IPS DF 19.7 (cell line): ENCODE measurements at regions not wholly inside any gene's neighbourhood (a gene's known extent, or its start where the extent isn't known, plus 50 kb on each side); places are given as distances from the start of the nearest gene placed in this dataset.

Source experiments
- DNase-seq: peaks from one replicate; pipeline ENCODE4 v3.0.0-alpha.2; 2013; ENCODE audit warnings: low read depth, low spot score

DNA sequence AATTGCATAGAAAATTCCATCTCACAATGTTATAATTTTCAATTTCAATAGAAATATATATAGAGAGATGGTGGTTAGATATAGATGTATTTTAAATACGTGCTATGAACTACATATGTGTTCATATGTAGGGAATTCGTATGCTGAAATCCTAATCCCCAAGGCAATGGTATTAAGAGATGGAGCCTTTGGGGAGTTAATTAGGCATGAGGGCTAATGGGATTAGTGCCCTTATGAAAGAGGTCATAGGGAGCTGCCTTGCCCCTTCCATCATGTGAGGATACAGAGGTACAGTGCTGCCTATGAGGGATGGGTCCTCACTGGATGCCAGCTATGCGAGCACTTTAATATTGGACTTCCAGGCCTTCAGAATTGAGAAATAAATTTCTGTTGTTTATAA, 79.6 kb upstream of the CCDC54 start:
- DNase-seq, result no peak

DNA sequence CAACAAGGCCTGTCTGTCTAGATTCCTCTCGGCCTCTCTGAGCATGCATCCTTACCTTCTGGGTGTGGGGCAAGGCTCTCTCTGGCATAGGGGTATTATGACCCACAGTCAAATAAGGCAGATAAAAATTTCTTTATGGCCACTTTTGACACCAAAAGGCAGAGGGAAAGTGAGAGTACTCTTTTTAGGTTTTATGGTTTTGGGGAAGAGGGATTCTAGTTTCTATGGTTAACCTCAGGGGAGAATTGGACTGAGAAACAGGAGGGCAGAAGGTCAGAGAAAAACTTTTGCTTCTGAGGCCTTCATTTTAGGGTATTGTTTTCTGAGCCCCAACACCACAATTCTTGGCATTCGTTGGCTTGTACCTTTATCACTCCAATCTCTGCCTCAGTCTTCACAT, 70.0 kb upstream of the CCDC54 start:
- DNase-seq, result no peak

DNA sequence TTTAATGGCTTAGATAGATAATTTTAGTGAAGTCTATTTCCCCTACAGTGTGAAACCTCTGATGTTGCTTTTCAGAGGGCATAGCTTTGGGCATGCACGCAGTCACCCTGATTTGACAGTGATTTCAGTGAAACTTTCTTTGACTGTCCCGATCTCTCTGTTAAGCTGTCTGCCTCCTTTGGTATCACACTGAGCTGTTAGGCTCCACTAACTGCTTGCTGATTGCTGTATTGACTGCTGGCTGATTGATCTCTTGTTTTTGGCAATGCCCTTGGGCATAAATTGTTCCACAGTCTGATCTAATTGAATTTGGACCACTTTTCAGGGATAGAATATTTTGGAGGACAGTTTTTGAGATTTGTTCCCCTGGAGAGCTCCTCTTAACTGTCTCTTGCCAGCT, 68.5 kb upstream of the CCDC54 start:
- no peak for DNase-seq

DNA sequence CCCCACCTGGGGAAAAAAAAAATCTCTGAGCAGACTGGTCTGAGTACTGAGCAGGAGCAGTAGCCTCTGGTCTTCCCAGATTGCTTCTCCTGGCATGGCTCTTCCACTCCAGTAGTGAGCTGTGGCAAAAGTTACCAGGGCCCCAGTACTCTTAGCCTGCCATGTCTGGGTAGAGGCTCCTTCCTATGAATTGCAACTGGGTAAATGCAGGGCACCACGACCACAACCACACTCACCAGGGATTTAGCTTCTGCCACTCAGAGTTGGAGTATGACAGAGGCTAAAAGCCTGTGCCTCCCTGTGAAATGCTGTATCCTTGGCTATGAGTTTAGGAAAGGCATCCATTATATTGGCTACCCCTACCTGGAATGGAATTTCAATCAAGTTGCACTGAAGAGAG, 67.9 kb upstream of the CCDC54 start:
- no peak for DNase-seq

DNA sequence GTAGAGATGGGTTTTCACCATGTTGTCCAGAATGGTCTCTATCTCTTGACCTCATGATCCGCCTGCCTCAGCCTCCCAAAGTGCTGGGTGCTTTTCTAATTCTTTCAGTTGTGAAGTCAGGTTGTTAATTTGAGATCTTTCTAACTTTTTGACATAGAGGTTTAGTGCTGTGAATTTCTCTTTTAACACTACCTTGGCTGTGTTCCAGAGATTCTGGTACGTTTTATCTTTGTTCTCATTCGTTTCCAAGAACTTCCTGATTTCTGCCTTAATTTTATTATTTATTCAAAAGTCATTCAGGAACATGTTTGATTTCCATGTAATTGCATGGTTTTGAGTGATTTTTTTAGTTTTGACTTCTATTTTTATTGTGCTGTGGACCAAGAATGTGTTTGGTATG, 63.5 kb upstream of the CCDC54 start:
- no peak for DNase-seq

DNA sequence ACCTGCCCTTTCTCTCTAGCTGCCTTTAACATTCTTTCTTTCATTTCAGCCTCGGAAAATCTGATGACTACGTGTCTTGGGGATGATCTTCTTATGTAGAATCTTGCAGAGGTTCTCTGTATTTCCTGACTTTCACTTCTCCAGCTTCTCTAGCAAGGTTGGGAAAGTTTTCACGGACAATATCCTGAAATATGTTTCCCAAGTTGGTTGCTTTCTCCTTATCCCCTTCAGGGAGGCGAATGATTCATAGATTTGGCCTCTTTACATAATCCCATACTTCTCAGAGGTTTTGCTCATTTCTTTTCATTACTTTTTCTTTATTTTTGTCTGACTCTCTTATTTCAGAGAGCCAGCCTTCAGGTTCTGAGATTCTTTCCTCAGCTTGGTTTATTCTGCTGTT, 62.1 kb upstream of the CCDC54 start:
- DNase-seq, result no peak

DNA sequence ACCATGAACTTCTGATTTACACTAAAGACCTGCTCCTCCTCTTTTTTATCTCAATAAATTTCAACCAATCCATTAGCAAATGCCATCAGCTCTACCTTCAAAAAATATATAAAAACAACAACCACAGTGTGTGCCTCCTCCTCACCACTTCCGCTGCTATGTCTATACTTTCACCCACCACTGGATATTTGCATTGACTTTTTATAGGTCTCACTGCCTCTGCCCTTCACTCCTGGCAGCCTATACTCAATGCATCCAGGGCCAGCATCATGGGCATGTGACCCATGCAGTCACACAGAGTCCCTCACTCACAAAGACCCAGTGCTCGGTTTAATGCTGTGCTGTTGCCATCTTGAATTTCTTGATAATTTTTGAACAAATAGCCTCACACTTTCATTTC, 53.5 kb upstream of the CCDC54 start:
- no peak for DNase-seq

DNA sequence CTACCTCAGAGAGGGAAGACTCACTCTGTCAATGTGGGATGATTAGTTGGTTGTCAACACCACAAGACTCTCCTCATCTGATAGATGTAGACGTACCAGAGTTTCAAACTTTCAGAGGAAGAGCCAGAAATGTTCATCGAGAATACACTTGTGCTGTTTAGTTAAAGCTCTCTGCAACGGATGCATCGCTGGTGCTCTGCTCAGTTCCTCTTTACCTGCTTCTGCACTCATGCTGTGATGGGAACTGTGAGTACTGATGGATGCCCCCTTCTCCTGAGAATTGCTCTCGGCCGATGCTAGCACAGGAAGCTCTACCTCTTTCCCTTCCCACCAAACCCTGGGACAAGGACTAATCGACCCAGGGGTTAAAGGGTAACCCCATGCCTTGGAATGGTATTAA, 51.8 kb upstream of the CCDC54 start:
- DNase-seq, result no peak
